HFF-Myc (cell line): ENCODE measurements at regions not wholly inside any gene's neighbourhood (a gene's known extent, or its start where the extent isn't known, plus 50 kb on each side); places are given as distances from the start of the nearest gene placed in this dataset.
"Not testable (repeated sequence)": the region's sequence is repeated elsewhere in the genome, so short reads cannot be mapped to it uniquely, and the experiment has no call there.

Experiments
- DNase-seq: peaks from one replicate; pipeline ENCODE4 v3.0.0-alpha.2; 2011; ENCODE audit warnings: low read depth; ENCODE audit errors: extremely low read depth
- H3K4me3 ChIP-seq: replicated peaks from 2 replicates; pipeline ENCODE4 v1.5.1; 2011; ENCODE audit warnings: low read depth, mild to moderate bottlenecking, control low read depth, low read length
- CTCF ChIP-seq: IDR thresholded peaks from 2 replicates; pipeline ENCODE4 v1.5.1; 2012; ENCODE audit warnings: mild to moderate bottlenecking, low read depth, low read length, control low read depth; ENCODE audit errors: missing control alignments

- DNase-seq = no peak
- no peak overlapping the region for H3K4me3 ChIP-seq
- TF ChIP-seq CTCF = no peak
These were observed 582.9 kb downstream of the NSUN3 start for GRCh38 chr3:94645790-94646189.

DNA sequence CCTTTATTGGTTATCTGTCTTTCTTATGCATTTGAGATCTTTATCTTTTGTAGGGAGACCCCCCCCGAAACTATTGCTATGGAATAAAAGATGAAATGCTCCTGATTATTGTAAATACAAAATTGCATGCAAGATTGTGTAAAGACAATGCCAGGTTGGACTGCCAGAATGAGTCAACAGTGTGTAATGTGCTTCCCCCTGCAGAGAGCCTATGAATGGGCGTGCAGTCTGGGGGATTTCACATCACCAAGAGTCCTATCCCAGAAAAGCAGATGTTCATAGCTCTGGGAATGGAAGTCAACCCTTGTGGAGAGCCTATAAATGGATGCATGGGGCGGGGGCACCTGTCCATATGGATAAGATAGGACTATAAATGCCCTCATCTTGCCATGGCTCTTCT is 584.3 kb downstream of the NSUN3 start:
- no peak for TF ChIP-seq CTCF
- no peak for DNase-seq
- no peak overlapping the region for H3K4me3 ChIP-seq

DNA sequence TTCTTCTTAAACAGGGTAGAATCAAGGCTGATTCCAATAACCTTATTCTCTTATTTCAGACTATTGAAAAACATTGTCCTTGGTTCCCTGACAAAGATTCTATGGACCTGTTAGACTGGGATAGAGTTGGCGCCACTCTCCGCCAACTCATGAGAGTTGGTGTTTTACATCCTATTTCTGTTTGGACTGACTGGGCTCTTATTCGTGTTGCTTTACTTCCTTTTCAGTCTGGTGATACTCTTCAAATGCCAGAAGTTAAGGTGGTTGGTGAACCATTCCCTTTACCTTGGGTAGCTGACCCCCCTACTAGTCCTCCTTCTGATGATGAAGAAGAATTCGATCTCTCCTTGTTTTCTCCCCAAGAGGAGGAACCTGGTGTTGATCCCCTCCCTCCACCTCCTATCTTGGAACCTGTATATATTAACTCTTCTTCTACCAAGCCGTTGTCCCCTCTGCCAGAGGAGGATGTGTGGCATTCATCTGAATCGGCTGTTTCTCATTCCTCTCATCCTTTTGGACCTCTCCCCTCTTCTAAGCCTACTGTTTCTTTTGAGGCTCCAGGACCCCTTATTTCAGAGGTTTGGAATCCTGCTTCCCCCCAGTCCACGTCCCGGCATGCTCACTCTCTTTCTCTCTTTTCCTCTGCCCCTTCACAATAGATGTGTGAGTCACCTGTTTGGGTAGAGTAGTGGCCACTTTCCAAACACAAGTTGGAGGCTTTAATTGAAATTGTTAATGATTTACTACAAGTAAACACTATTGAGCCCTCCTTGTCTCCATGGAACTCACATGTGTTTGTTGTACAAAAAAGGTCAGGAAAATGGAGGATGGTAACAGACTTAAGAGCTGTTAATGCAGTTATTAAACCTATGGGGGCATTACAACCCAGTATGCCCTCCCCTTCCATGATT is 585.7 kb downstream of the NSUN3 start:
- DNase-seq, H3K4me3 ChIP-seq: not testable (repeated sequence)

- no peak overlapping the region for H3K4me3 ChIP-seq
- DNase-seq = no peak
- TF ChIP-seq CTCF = no peak
These were observed 591.2 kb downstream of the NSUN3 start for GRCh38 chr3:94654096-94654495.

DNA sequence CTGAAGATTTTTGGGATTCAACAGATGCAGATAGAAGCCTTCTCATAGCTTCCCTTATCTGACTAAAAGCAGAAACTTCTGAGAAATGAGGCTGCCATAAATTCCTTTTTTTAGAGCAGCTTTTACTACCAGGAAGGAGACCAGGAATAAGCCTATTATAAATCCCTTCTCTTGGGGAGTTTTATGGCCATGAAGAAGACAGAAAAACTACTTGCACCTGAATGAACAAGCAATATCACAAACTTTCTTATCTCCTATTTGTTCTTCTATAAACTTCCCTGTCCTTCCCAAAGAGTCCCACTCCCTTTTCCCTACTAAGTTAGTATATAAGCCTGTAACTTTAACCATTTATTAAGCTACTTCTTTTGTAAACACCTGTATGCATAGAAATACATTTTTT is 603.1 kb downstream of the NSUN3 start:
- H3K4me3 ChIP-seq = no peak overlapping the region
- no peak for DNase-seq
- TF ChIP-seq CTCF = no peak

GRCh38 chr3:94671078-94671477 is 608.2 kb downstream of the NSUN3 start:
- no peak for TF ChIP-seq CTCF
- DNase-seq = no peak
- no peak overlapping the region for H3K4me3 ChIP-seq

DNA sequence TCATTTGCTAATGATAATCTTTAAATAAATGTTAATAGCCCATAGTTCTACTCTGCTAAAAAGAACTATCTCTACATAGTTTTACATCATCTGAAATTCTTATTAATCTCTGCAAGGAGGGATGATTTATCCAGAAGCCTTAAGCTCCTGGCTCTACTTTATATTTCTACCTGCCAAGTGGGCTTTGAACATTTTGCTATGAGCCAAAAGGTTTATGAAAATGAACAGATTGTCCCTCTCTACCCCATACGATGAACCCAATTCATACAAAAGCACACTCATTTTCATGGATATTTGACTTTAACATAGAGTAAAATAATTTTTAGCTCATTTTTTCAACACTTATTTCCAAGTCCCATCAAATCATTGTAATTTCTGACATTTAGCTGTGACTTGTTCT is 611.0 kb downstream of the NSUN3 start:
- no peak for TF ChIP-seq CTCF
- H3K4me3 ChIP-seq = no peak overlapping the region
- no peak for DNase-seq
